Neuronal stem cell (in vitro differentiated cells): ENCODE measurements at regions not wholly inside any gene's neighbourhood (a gene's known extent, or its start where the extent isn't known, plus 50 kb on each side); places are given as distances from the start of the nearest gene placed in this dataset.

Experiments
- DNase-seq: peaks from one replicate; pipeline ENCODE4 v3.0.0-alpha.2; 2013; ENCODE audit warnings: low spot score
- H2AFZ ChIP-seq: one replicate; pipeline ENCODE4 v1.6.1; 2013; ENCODE audit warnings: mild to moderate bottlenecking, low read length, inconsistent platforms
- H2AK5ac ChIP-seq: 2 replicates; pipeline ENCODE4 v1.6.1; 2013; ENCODE audit warnings: low read depth, mild to moderate bottlenecking, inconsistent platforms, low read length, moderate library complexity, mixed read lengths
- H2BK120ac ChIP-seq: 2 replicates; pipeline ENCODE4 v1.6.1; 2013; ENCODE audit warnings: low read depth, mild to moderate bottlenecking, inconsistent platforms, low read length, moderate library complexity, mixed read lengths
- H2BK12ac ChIP-seq: one replicate; pipeline ENCODE4 v1.6.1; 2013; ENCODE audit warnings: low read length, inconsistent platforms
- H2BK15ac ChIP-seq: 2 replicates; pipeline ENCODE4 v1.6.1; 2013; ENCODE audit warnings: mild to moderate bottlenecking, low read length, inconsistent platforms, mixed read lengths
- H2BK5ac ChIP-seq: one replicate; pipeline ENCODE4 v1.6.1; 2013; ENCODE audit warnings: inconsistent platforms, mild to moderate bottlenecking, low read length, moderate library complexity
- H3K14ac ChIP-seq: one replicate; pipeline ENCODE4 v1.6.1; 2013; ENCODE audit warnings: low read length, inconsistent platforms
- H3K18ac ChIP-seq: 2 replicates; pipeline ENCODE4 v1.6.1; 2013; ENCODE audit warnings: low read length, inconsistent platforms
- H3K23ac ChIP-seq: 2 replicates; pipeline ENCODE4 v1.6.1; 2013; ENCODE audit warnings: low read depth, mild to moderate bottlenecking, mixed read lengths, low read length, inconsistent platforms; ENCODE audit not compliant: poor library complexity
- H3K27ac ChIP-seq: replicated peaks from 3 replicates; pipeline ENCODE4 v1.5.1; 2013; ENCODE audit warnings: low read length, inconsistent platforms
- H3K27me3 ChIP-seq, 3 experiments: 2 replicates each; pipeline ENCODE4 v1.6.1; 2013; ENCODE audit warnings: low read length in 3 of 3, mild to moderate bottlenecking in 2 of 3, inconsistent platforms in 1 of 3, low read depth in 1 of 3, mixed read lengths in 1 of 3, moderate library complexity in 1 of 3; ENCODE audit not compliant: control insufficient read depth in 3 of 3, insufficient read depth in 3 of 3
- H3K36me3 ChIP-seq, 2 donors: replicated peaks in 1 of 2; 2 replicates each; pipeline ENCODE4 v1.6.1; 2013; ENCODE audit warnings: low read length in 2 of 2; ENCODE audit not compliant: control insufficient read depth in 2 of 2, insufficient read depth in 2 of 2
- H3K4ac ChIP-seq: 2 replicates; pipeline ENCODE4 v1.6.1; 2013; ENCODE audit warnings: inconsistent platforms, mild to moderate bottlenecking, low read length, moderate library complexity
- H3K4me1 ChIP-seq, 2 donors: 1 replicate in 1 of 2; 2 replicates in 1 of 2; pipeline ENCODE4 v1.6.1; 2013; ENCODE audit warnings: low read length in 2 of 2, low read depth in 1 of 2; ENCODE audit not compliant: control insufficient read depth in 2 of 2, insufficient read depth in 1 of 2
- H3K4me2 ChIP-seq: one replicate; pipeline ENCODE4 v1.6.1; 2013; ENCODE audit warnings: mild to moderate bottlenecking, low read length, inconsistent platforms; ENCODE audit not compliant: insufficient read depth, poor library complexity, severe bottlenecking
- H3K4me3 ChIP-seq, 2 donors: 2 replicates each; pipeline ENCODE4 v1.5.1; 2013; ENCODE audit warnings: low read length in 2 of 2, mild to moderate bottlenecking in 2 of 2, inconsistent platforms in 1 of 2, moderate library complexity in 1 of 2
- H3K79me1 ChIP-seq: one replicate; pipeline ENCODE4 v1.6.1; 2013; ENCODE audit warnings: low read depth, mild to moderate bottlenecking, inconsistent platforms, low read length, moderate library complexity
- H3K9ac ChIP-seq: one replicate; pipeline ENCODE4 v1.6.1; 2013; ENCODE audit warnings: mild to moderate bottlenecking, low read depth, low read length, inconsistent platforms; ENCODE audit not compliant: poor library complexity
- H3K9me3 ChIP-seq, 2 donors: replicated peaks in 1 of 2; 2 replicates each; pipeline versions ENCODE3 to v1.6.1; 2013; ENCODE audit warnings: low read length in 2 of 2, mild to moderate bottlenecking in 2 of 2, inconsistent platforms in 1 of 2, low read depth in 1 of 2, mixed read lengths in 1 of 2, moderate library complexity in 1 of 2; ENCODE audit not compliant: control insufficient read depth in 2 of 2, insufficient read depth in 1 of 2
- H4K8ac ChIP-seq: one replicate; pipeline ENCODE4 v1.6.1; 2013; ENCODE audit warnings: low read depth, mild to moderate bottlenecking, inconsistent platforms, low read length, moderate library complexity
- H4K91ac ChIP-seq: one replicate; pipeline ENCODE4 v1.6.1; 2013; ENCODE audit warnings: low read length, low read depth, mild to moderate bottlenecking, inconsistent platforms; ENCODE audit not compliant: poor library complexity
- WGBS, 2 donors: extraction: QIAGEN DNeasy Blood & Tissue Kit; methylation state at CpG; one replicate each; pipeline ENCODE4 v1.1.7; 2013; ENCODE audit warnings: missing lambda C conversion rate in 2 of 2, mixed read lengths in 1 of 2; ENCODE audit not compliant: insufficient read length in 2 of 2, insufficient replicate concordance in 1 of 2; ENCODE audit errors: extremely low coverage in 2 of 2; 5-methylcytosine and 5-hydroxymethylcytosine counted together

DNA sequence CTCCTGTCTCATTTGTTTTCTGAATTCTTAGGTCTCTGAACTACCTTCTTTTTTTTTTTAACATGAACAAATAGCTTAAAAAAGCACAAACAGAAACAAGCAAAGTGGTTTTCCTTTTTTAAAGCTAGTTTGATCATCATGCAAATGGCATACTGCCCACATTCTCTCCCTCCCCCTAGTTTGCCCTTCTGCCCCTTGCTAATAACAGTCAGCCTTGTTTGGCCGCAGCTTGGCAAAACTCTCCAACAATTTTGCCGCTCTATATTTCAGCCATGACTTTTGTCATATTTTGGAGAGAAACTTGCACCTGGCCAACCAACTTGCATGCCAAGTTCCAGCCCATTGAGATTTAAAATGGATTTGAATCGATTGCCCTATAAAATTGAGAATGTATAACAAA lies 666.0 kb upstream of the NR2F2 start:
- DNase-seq: no peak
- no peak overlapping the region for H2BK12ac ChIP-seq
- no peak overlapping the region for H3K4me3 ChIP-seq
- H2AK5ac ChIP-seq: no peak overlapping the region
- no peak overlapping the region for H2BK5ac ChIP-seq
- H3K27ac ChIP-seq: no peak overlapping the region
- no peaks in the 10 kb centered on the region for H3K9me3 ChIP-seq
- peaks cover 11 to 12% of the 10 kb centered on the region in 2 donors for H3K4me1 ChIP-seq
- no peak overlapping the region for H3K4ac ChIP-seq
- H4K91ac ChIP-seq: no peak overlapping the region
- H3K23ac ChIP-seq: no peak overlapping the region
- H3K4me2 ChIP-seq: no peak overlapping the region
- WGBS, 2 donors: no CpG with 5 or more reads among the region's 3 CpGs
- no peak overlapping the region for H3K9ac ChIP-seq
- H3K36me3 ChIP-seq: no peaks in the 10 kb centered on the region
- no peak overlapping the region for H3K14ac ChIP-seq
- H3K27me3 ChIP-seq: no peaks in the 10 kb centered on the region
- H2BK120ac ChIP-seq: no peak overlapping the region
- no peak overlapping the region for H2AFZ ChIP-seq
- H2BK15ac ChIP-seq: no peak overlapping the region
- H3K18ac ChIP-seq: no peak overlapping the region
- no peaks in the 10 kb centered on the region for H3K79me1 ChIP-seq
- H4K8ac ChIP-seq: no peak overlapping the region

DNA sequence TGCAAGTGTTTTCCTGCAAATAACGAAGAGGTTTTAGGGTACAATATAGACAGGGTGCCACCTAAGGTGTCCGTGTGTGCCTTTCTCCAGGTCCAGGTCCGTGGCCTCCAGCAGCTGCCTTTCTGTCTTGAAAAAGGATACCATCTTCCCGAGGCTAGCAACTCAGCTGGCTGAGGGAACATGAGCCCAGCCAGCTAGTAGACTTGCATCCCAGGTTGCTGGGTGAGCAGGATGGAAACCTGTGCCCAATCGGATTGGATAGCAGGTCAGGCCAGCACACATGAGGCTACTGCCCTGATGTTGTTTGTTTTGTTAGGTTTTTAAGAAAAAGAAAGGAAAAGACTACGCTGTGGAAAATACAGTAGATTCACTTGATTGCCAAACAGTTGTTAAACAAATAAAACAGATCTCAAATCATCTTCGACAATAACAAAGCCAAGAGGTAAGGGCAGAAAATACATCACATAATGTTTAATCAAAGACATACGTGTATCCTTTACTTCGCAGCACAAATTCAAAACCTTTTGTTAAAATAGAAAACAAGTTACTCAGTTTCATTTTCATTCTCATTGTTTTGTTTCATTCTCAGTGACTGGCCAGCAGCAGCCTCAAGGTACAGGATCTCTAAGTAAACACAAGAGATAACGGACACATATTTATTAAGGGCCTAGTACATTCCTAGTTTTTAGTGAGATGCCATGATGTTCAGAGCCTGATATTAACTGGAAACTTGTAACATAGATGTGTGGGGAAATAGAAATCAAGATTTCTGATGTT lies 661.2 kb upstream of the NR2F2 start:
- DNase-seq: no peak

DNA sequence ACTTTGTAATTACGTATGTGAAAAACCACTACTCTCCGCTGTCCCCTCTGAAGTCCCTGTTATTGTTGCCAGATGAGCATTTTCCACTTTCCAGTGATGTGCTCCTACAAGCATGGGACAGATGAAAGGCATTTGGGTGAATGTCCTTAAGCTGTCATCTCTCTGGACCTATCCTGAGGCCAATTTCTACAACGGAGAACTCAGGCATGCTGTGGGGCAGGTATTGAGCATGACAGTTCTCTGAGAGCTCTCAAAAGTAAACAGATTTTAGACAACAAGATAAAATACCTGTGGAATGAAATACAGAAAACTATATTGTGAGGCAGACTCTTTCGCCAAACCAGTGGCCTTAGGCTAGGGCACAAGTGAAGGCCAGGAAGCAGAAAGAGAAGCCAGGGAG lies 656.5 kb upstream of the NR2F2 start:
- Histone ChIP-seq H2BK5ac (no peak overlapping the region), H3K18ac (no peak overlapping the region), H4K8ac (no peak overlapping the region), H2BK120ac (no peak overlapping the region), H3K36me3 (no peaks in the 10 kb centered on the region), H3K23ac (no peak overlapping the region), H3K79me1 (no peaks in the 10 kb centered on the region), H3K4me2 (no peak overlapping the region), H3K4me1 (peaks cover 0 to 2% of the 10 kb centered on the region in 2 donors), H2BK15ac (no peak overlapping the region), H3K9me3 (no peaks in the 10 kb centered on the region), H3K27ac (no peak overlapping the region), H2BK12ac (no peak overlapping the region), H3K27me3 (no peaks in the 10 kb centered on the region), H4K91ac (no peak overlapping the region), H2AK5ac (no peak overlapping the region), H3K4ac (no peak overlapping the region), H3K4me3 (no peak overlapping the region), H3K9ac (no peak overlapping the region), H2AFZ (no peak overlapping the region), H3K14ac (no peak overlapping the region)
- no CpG with 5 or more reads among the region's 4 CpGs for WGBS, 2 donors
- no peak for DNase-seq

More for the DNA sequence above, 661.2 kb upstream of the NR2F2 start:
- H2AFZ ChIP-seq: peak overlapping the region; percentile 23
- H3K18ac ChIP-seq: no peak overlapping the region
- no peaks in the 10 kb centered on the region for H3K9me3 ChIP-seq
- no peak overlapping the region for H3K9ac ChIP-seq
- H3K27me3 ChIP-seq: no peaks in the 10 kb centered on the region
- H3K23ac ChIP-seq: no peak overlapping the region
- H2AK5ac ChIP-seq: no peak overlapping the region
- no peak overlapping the region for H3K4me3 ChIP-seq
- no peak overlapping the region for H3K4ac ChIP-seq
- no peak overlapping the region for H2BK12ac ChIP-seq
- WGBS, 2 donors: no CpG with 5 or more reads among the region's 10 CpGs
- H2BK120ac ChIP-seq: no peak overlapping the region
- H2BK5ac ChIP-seq: no peak overlapping the region
- peaks cover 5 to 9% of the 10 kb centered on the region in 2 donors for H3K4me1 ChIP-seq
- no peaks in the 10 kb centered on the region for H3K36me3 ChIP-seq
- no peak overlapping the region for H3K14ac ChIP-seq
- H4K8ac ChIP-seq: no peak overlapping the region
- H3K79me1 ChIP-seq: no peaks in the 10 kb centered on the region
- no peak overlapping the region for H2BK15ac ChIP-seq
- no peak overlapping the region for H3K4me2 ChIP-seq
- H3K27ac ChIP-seq: no peak overlapping the region
- no peak overlapping the region for H4K91ac ChIP-seq

DNA sequence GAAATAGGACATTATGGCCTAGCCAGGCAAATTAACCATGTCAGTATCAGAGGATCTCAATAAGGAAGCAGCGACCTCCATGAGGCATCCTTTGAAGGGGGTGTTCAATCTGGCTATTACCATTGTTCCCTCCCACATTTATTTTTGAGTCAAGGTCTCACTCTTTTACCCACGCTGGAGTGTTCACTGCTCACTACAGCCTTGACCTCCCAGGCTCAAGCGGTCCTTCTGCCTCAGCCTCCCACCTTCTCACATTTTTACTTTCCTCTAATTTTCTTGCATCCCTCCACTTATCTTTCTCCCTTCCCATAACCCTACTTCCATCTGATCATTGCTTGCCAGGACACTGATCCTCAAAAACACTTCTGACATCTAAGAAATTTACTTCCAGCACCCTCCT lies 654.0 kb upstream of the NR2F2 start:
- H3K36me3 ChIP-seq: no peaks in the 10 kb centered on the region

More for the DNA sequence above, 654.0 kb upstream of the NR2F2 start:
- no CpG with 5 or more reads among the region's 3 CpGs for WGBS, 2 donors
- no peak overlapping the region for H2AFZ ChIP-seq
- H3K4me2 ChIP-seq: no peak overlapping the region
- H3K79me1 ChIP-seq: no peaks in the 10 kb centered on the region
- no peak overlapping the region for H3K4ac ChIP-seq
- H3K4me1 ChIP-seq: no peaks in the 10 kb centered on the region
- DNase-seq: no peak
- H2BK15ac ChIP-seq: no peak overlapping the region
- H2AK5ac ChIP-seq: no peak overlapping the region
- H4K91ac ChIP-seq: no peak overlapping the region
- H3K23ac ChIP-seq: no peak overlapping the region
- H3K4me3 ChIP-seq: no peak overlapping the region
- H2BK5ac ChIP-seq: no peak overlapping the region
- H4K8ac ChIP-seq: no peak overlapping the region
- no peaks in the 10 kb centered on the region for H3K27me3 ChIP-seq
- H3K14ac ChIP-seq: no peak overlapping the region
- H3K27ac ChIP-seq: no peak overlapping the region
- no peaks in the 10 kb centered on the region for H3K9me3 ChIP-seq
- H3K18ac ChIP-seq: no peak overlapping the region
- no peak overlapping the region for H3K9ac ChIP-seq
- no peak overlapping the region for H2BK12ac ChIP-seq
- no peak overlapping the region for H2BK120ac ChIP-seq
